22Rv1 (cell line): ENCODE measurements at regions not wholly inside any gene's neighbourhood (a gene's known extent, or its start where the extent isn't known, plus 50 kb on each side); places are given as distances from the start of the nearest gene placed in this dataset.

Experiments
- H3K27ac ChIP-seq: fragments of 450-650 bp; 2 replicates; pipeline ENCODE4 v1.5.1; 2017
- ZFX ChIP-seq: fragments of 450-650 bp; IDR thresholded peaks from 2 replicates; pipeline ENCODE4 v1.6.1; 2017; ENCODE audit warnings: antibody characterized with exemption, borderline replicate concordance
- TF ChIP-seq, protein P1 (sequence below): fragments of 450-650 bp; IDR thresholded peaks from 2 replicates; pipeline ENCODE4 v1.5.1; 2017; ENCODE audit warnings: mild to moderate bottlenecking

DNA sequence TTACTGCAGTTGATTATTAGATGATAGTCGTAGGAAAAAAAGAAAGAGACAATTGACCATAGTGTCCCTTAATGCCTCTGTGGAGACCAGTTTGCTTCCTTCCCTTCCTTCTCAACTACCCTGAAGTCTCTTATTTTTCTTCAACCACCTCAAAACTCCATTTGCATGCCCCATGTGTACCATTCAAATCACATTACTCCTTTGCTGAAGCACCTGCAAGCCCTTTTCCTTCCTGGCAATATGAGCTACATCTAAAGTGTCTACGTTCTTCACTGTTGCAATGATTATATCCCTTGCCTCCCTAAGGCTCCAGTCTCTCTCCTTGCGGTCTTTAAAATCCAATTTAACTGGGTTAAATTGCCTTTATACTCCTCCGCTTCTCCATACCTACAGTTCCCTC, 867.4 kb upstream of the API5 start:
- H3K27ac ChIP-seq, result no peak overlapping the region
- TF ChIP-seq, protein P1, sequence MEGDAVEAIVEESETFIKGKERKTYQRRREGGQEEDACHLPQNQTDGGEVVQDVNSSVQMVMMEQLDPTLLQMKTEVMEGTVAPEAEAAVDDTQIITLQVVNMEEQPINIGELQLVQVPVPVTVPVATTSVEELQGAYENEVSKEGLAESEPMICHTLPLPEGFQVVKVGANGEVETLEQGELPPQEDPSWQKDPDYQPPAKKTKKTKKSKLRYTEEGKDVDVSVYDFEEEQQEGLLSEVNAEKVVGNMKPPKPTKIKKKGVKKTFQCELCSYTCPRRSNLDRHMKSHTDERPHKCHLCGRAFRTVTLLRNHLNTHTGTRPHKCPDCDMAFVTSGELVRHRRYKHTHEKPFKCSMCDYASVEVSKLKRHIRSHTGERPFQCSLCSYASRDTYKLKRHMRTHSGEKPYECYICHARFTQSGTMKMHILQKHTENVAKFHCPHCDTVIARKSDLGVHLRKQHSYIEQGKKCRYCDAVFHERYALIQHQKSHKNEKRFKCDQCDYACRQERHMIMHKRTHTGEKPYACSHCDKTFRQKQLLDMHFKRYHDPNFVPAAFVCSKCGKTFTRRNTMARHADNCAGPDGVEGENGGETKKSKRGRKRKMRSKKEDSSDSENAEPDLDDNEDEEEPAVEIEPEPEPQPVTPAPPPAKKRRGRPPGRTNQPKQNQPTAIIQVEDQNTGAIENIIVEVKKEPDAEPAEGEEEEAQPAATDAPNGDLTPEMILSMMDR, result no peak
- TF ChIP-seq ZFX, result no peak

DNA sequence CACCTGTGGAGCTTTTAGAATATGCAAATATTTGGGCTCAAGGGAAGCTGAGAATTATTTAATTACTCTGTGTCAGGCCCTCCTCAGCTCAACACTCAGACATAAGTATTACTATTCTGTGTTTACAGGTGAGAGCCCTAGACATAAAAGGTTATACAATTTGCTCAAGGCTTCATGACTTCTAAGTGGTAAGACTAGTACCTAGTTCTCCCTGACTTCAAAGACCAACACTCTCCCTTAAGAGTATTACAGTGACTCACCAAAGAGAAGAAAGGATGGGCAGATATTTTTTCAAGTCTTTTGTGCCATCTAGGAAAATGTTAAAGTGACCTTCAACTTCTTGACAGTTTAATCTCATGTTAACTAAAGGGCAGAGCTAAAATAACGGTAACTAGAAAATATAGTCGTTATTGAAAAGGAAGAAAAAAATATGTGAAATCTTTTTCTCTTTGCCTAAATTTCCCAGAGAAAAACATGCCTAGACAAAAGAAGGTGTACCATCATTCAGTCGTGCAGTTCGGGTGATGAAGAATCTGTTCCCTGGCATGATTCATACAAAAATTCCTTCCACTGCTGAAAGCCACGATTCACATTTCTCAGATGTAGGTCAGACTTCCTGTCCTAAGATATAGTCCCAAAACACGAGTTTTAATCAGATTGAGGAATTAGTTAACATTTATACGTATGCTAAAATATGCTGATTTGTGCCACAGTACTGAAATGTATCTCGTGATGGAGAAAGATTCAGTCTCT, 849.1 kb upstream of the API5 start:
- no peak for TF ChIP-seq ZFX
- TF ChIP-seq, protein P1, result no peak

DNA sequence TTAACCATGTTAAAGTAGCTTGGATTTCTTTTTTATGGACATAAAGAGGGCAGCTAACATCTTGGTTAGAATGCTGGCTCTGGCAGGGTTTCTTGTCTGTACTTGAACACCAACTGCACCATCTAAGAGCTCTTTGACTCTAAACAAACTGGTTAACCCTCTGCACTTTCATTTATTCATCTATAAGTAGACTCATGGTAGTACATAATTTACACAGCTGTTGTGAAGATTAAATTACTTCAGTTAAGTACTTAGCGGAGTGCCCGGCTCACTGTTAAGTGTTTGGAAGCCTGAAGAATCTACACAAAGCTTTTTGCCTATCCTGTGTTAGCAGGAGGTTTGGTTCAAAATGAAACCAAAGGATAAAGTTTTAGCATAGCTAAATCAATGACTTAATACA, 846.2 kb upstream of the API5 start:
- TF ChIP-seq, protein P1, result no peak
- H3K27ac ChIP-seq, result peak overlapping the region; percentile 45

More for the DNA sequence above, 849.1 kb upstream of the API5 start:
- no peak overlapping the region for H3K27ac ChIP-seq

DNA sequence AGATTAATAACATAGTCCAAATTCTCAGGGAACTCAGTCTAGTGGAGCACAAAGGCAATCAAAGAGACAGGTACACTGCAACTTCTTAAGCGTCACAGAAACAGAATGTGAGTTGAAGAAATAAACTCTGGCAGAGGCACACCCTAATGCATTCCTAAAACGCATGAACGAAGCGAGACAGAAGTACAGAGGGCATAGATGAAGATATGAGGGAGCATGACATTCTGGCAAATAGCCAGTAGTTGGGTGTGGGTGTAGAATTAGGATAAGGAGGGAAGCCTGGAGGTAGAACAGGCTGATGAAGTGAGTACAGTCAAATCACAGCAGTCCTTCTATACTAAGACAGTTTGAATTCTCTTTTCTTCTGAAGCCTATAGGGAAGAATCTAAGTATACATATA, 838.7 kb upstream of the API5 start:
- TF ChIP-seq, protein P1, result no peak
- no peak for TF ChIP-seq ZFX
- no peak overlapping the region for H3K27ac ChIP-seq

DNA sequence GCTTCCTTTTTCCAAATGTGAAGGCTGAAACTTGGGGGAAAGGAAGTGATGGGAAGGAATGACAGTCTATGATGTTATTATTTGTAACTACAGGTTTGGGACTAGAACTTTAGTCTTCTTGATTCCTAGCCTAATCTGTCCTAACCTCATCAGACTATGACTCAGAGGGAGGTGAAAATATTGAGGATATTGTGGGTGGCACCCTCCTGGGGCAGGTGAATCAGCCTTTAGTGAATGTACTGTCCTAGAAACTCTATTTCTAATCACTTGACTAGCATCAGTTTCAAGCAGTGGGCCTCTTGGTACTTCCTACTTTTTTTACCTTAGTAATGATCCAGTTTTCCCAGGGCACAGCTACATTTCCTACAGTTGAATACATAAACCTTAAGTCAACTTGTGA, 829.0 kb upstream of the API5 start:
- TF ChIP-seq ZFX, result no peak
- TF ChIP-seq, protein P1, result no peak

DNA sequence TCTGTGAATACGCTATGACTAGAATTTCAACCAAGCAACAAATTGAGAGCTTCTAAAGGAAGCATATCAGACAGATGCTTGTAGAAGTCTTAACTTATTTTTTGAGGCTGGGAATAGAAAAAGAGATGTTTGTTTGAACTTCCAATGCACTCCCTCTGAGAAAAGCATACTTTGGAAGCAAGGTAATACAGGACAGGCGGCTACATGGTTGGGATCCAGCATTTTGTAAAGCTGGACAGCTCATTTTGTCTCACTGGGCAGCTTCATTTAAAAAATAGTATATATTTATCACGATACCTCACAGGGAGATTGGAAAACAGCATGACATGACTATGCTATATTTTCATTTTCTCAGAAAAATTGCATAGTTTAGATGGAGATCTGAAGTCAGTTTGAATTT, 821.3 kb upstream of the API5 start:
- TF ChIP-seq ZFX, result no peak
- TF ChIP-seq, protein P1, result no peak
- no peak overlapping the region for H3K27ac ChIP-seq

More for the DNA sequence above, 829.0 kb upstream of the API5 start:
- no peak overlapping the region for H3K27ac ChIP-seq

DNA sequence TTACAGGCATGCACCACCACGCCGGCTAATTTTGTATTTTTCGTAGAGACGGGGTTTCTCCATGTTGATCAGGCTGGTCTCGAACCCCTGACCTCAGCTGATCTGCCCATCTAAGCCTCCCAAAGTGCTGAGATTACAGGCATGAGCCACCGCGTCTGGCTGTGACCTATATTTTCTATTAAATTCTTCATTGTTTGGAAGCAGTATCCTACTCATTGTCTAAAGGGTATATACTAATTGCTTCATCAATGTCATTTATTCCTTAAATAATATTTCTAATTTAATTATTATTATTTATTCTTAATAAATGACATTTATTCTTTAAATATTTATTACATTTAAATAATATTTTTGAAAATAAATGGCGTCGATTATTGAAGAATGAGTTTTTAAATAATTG, 817.3 kb upstream of the API5 start:
- TF ChIP-seq, protein P1, result no peak
- no peak for TF ChIP-seq ZFX
- H3K27ac ChIP-seq, result no peak overlapping the region
